Lung (tissue), 11 donors: ENCODE measurements at regions not wholly inside any gene's neighbourhood (a gene's known extent, or its start where the extent isn't known, plus 50 kb on each side); places are given as distances from the start of the nearest gene placed in this dataset.
A peak's percentile ranks its signal among the peaks of the same experiment; 100 is the strongest.

Experiments used
- ATAC-seq: fragments of 200-7000 bp; cut with Tn5 transposase; one replicate; pipeline ENCODE4 v1.9.1; 2020; ENCODE audit warnings: moderate number of reproducible peaks; ENCODE audit not compliant: insufficient read depth, low FRiP score
- DNase-seq, 3 donors: peaks; one replicate each; pipeline ENCODE4 v3.0.0-alpha.2; 2013 to 2017
- H3K27ac ChIP-seq, 2 donors: one replicate each; pipeline ENCODE4 v1.5.1; 2013; ENCODE audit warnings: mild to moderate bottlenecking in 2 of 2, moderate library complexity in 2 of 2, control low read depth in 1 of 2, inconsistent platforms in 1 of 2, low read depth in 1 of 2, low read length in 1 of 2
- H3K27me3 ChIP-seq, 3 donors: one replicate each; pipeline ENCODE4 v1.5.1; 2013; ENCODE audit warnings: low read length in 2 of 3; ENCODE audit not compliant: control insufficient read depth in 3 of 3, insufficient read depth in 3 of 3
- H3K36me3 ChIP-seq, 4 donors: one replicate each; pipeline ENCODE4 v1.5.1; 2013; ENCODE audit warnings: low read length in 4 of 4, mild to moderate bottlenecking in 1 of 4, moderate library complexity in 1 of 4; ENCODE audit not compliant: control insufficient read depth in 4 of 4, insufficient read depth in 4 of 4
- H3K4me1 ChIP-seq, 5 donors: one replicate each; pipeline ENCODE4 v1.5.1; 2013; ENCODE audit warnings: low read length in 5 of 5, mild to moderate bottlenecking in 2 of 5, moderate library complexity in 1 of 5; ENCODE audit not compliant: control insufficient read depth in 5 of 5, insufficient read depth in 5 of 5
- H3K4me3 ChIP-seq: one replicate; pipeline ENCODE4 v1.5.1; 2013; ENCODE audit warnings: mild to moderate bottlenecking, control low read depth, moderate library complexity
- H3K9ac ChIP-seq, 2 donors: one replicate each; pipeline ENCODE4 v1.5.1; 2013; ENCODE audit warnings: low read length in 2 of 2, control low read depth in 1 of 2; ENCODE audit not compliant: insufficient read depth in 1 of 2
- H3K9me3 ChIP-seq, 4 donors: one replicate each; pipeline ENCODE4 v1.5.1; 2013; ENCODE audit warnings: low read length in 3 of 4, mild to moderate bottlenecking in 1 of 4, moderate library complexity in 1 of 4; ENCODE audit not compliant: control insufficient read depth in 4 of 4, insufficient read depth in 3 of 4
- WGBS, 2 donors: extraction: QIAGEN DNeasy Blood & Tissue Kit; methylation state at CpG; one replicate each; pipeline ENCODE4 v1.1.7; 2013; 5-methylcytosine and 5-hydroxymethylcytosine counted together
- TF ChIP-seq, protein P1 (sequence below): IDR thresholded peaks from 2 replicates; pipeline ENCODE4 v1.5.1; 2012; ENCODE audit warnings: mild to moderate bottlenecking; ENCODE audit errors: control extremely low read depth, extremely low read depth
- donor health status: control.
- donor health status: control.
- donor health status: Bipolar disorder and iron deficiency.
- donor health status: healthy.
- donor health status: DM: yes; HTN: yes; CAD: no.

DNA sequence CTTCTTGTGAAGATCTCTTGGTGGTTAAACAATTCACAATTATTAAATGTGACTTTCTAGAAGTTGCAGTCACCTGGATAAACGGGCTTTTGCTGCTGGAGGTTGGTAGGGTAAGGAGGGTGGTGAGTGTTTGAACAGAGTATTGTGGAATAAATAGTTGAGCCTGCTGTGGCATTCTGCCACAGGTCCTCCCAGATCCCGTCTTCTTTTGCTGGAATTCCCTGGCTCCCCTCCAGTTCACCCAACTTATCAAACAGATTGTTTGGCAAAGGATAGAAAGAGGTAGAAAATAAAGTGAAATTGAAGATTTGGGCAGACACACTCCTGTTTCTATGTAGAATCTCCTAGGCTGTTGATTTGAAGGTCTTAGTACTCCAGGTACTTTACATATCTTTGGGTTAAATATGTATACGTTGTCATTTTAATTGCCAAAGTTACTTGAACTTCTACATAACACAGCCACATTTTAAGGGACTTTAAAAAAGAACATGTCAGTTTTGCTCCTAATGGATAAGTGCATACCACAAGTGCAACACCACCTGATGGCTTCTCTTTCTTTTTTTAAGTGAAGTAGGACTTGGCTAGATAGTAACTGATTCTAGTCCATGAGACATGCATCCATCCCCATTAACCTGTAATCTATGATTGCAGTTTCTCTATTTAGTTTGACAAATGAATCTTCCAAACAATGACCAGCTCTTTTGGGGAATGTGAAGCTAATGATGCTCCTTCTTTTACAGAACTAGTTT, 83.0 kb downstream of the ARL4A start:
- DNase-seq, result peak; percentile 34 to 57 (median 38)
- Histone ChIP-seq H3K4me1 (peaks cover 0 to 27% (median 8%) of the 10 kb centered on the region in 5 donors), H3K4me3 (no peak overlapping the region), H3K36me3 (no peaks in the 10 kb centered on the region), H3K9ac (no peak overlapping the region), H3K9me3 (no peaks in the 10 kb centered on the region), H3K27me3 (peaks cover 0 to 13% (median 3%) of the 10 kb centered on the region in 3 donors), H3K27ac (no peak overlapping the region)
- TF ChIP-seq, protein P1, sequence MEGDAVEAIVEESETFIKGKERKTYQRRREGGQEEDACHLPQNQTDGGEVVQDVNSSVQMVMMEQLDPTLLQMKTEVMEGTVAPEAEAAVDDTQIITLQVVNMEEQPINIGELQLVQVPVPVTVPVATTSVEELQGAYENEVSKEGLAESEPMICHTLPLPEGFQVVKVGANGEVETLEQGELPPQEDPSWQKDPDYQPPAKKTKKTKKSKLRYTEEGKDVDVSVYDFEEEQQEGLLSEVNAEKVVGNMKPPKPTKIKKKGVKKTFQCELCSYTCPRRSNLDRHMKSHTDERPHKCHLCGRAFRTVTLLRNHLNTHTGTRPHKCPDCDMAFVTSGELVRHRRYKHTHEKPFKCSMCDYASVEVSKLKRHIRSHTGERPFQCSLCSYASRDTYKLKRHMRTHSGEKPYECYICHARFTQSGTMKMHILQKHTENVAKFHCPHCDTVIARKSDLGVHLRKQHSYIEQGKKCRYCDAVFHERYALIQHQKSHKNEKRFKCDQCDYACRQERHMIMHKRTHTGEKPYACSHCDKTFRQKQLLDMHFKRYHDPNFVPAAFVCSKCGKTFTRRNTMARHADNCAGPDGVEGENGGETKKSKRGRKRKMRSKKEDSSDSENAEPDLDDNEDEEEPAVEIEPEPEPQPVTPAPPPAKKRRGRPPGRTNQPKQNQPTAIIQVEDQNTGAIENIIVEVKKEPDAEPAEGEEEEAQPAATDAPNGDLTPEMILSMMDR, result no peak
- WGBS, 2 donors, result 24 to 59% methylated on average over 3 of the region's 3 CpGs
- peak; percentile 47 for ATAC-seq

DNA sequence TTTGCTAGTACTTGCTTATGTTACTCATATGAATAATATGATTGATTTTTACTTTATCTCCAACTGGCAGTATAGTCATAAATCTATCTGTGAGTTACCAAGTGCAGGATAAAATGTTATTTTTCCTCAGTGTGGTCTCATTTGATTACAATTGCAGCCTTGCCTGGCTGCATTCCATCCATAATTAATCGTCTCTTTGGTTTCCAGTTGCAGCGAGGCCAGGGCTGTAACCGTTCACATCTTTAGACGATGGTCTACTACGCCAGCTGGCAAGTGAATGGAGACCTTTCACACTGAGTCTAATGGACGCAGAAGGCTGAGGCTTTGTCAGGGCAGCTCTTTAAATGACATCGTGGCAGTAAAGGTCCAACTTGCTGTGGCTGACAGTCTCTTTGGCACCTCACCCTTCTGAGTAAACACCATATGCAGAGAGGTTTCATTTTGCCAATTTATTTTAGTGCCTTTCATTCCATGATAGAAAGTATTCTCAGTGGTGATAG, 84.0 kb downstream of the ARL4A start:
- no peak overlapping the region for H3K4me3 ChIP-seq
- no peaks in the 10 kb centered on the region for H3K9me3 ChIP-seq
- no peak overlapping the region for H3K9ac ChIP-seq
- TF ChIP-seq, protein P1, result no peak
- peaks cover 0 to 8% (median 3%) of the 10 kb centered on the region in 3 donors for H3K27me3 ChIP-seq
- H3K4me1 ChIP-seq, result peaks cover 0 to 27% (median 8%) of the 10 kb centered on the region in 5 donors
- H3K36me3 ChIP-seq, result no peaks in the 10 kb centered on the region
- WGBS, 2 donors, result 13 to 38% methylated on average over 7 of the region's 7 CpGs
- H3K27ac ChIP-seq, result no peak overlapping the region
- ATAC-seq, result no peak
- DNase-seq, result peak; percentile 80 to 97 (median 95)

DNA sequence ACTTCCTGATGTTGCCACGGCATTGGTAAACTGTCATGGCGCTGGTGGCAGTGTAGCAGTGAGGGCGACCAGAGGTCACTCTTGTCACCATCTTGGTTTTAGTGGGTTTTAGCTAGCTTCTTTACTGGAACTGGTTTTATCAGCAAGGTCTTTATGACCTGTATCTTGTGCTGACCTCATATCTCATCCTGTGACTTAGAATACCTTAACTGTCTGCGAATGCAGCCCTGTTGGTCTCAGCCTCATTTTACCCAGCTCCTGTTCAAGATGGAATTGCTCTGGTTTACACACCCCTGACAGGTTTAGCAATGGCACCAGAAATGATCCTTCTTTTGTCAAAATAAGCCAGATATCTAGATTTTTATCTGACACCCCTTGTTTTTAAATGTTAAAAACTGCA, 85.3 kb downstream of the ARL4A start:
- no peak overlapping the region for H3K27ac ChIP-seq
- TF ChIP-seq, protein P1, result no peak
- peaks cover 0 to 8% (median 3%) of the 10 kb centered on the region in 3 donors for H3K27me3 ChIP-seq
- no peaks in the 10 kb centered on the region for H3K9me3 ChIP-seq
- H3K36me3 ChIP-seq, result no peaks in the 10 kb centered on the region
- 95 to 100% methylated on average over 4 of the region's 4 CpGs for WGBS, 2 donors
- peaks cover 0 to 25% (median 8%) of the 10 kb centered on the region in 5 donors for H3K4me1 ChIP-seq
- no peak for DNase-seq
- H3K9ac ChIP-seq, result no peak overlapping the region
- H3K4me3 ChIP-seq, result no peak overlapping the region
- no peak for ATAC-seq
